Germinal center (tissue), 1 donor: ENCODE measurements at regions not wholly inside any gene's neighbourhood (a gene's known extent, or its start where the extent isn't known, plus 50 kb on each side); places are given as distances from the start of the nearest gene placed in this dataset.
"Not testable (repeated sequence)": the region's sequence is repeated elsewhere in the genome, so short reads cannot be mapped to it uniquely, and the experiment has no call there.

Experiments used
- DNase-seq: peaks from one replicate; pipeline ENCODE4 v3.0.0; 2012; ENCODE audit warnings: mixed read lengths, low spot score

DNA sequence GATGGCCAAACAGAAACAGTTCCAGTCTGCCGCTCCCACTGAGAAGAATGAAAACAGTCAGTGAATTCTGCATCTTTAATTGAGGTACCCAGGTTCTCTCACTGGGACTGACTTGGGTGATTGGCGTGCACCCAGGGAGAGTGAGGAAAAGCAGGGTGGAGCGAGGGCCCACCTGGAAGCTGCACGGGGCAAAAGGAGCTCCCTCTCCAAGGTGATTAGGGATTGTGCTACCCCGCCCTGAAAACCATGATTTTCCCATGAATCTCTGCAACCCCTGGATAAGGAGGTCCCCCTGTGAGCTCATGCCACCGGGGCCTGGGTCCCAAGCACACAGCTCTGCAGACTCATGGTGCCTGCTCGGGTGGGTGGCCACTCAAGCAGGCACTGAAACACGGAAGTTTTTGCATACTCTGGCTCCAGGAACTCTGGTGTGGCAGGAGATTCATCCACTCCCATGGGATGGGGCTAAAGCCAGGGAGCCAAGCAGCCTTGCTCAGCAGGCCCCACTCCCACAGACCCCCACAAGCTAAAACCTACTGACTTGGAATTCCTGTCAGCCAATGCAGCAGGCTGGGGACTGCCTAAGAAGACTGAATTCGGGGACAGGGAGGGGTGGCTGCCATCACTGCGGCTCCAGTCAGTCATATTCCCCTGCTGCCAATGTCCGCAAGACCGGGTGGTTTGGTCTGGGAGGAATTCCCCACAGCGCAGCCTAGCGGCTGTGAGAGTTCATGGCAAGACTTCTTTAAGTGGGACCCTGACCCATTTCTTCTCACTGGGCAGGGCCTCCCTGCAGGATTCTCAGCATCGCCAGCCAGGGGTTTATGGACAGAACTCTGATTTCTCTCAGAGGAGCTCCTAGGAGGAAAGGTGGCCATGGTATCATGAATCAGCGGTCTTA, 652.2 kb upstream of the RGMB start:
- no peak for DNase-seq

DNA sequence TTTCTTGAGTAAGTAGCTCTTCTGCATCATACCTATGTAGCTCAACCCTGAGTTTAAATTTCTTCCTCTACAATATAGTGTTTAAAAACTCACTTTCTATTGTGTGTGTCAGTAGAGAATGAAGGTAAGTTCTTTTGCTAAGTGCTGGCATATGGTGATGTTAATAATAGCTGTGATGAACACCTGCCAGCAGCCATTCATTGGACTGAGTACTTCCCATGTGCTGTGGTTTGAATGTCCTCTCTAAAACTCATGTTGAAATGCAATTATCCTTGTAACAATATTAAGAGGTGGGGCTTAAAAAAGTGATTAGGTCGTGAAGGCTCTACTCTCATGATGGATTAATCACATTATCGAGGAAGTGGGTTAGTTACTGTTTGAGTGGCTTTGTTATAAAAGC, 645.2 kb upstream of the RGMB start:
- no peak for DNase-seq

DNA sequence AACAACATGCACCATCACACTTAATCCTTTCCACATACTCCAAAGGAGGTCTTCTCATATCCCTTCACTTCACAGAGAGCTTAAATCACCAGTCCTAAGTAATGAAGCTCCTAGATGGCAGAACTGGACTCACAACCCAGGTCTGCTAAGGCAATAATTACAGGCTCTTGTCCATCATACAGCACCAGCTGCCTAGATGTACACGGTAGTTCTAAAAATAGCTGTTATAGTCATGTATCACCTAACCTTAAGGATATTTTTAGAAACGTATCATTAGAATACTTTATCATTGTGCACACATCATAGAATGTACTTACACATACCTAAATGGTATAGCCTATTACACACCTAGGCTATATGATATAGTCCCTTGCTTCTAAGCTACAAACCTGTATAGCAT, 644.6 kb upstream of the RGMB start:
- no peak for DNase-seq

GRCh38 chr5:98130261-98131035, 643.0 kb upstream of the RGMB start:
- DNase-seq = no peak

- DNase-seq = no peak
Measured at GRCh38 chr5:98144116-98144515, 629.3 kb upstream of the RGMB start.

GRCh38 chr5:98144710-98145109, 628.8 kb upstream of the RGMB start:
- no peak for DNase-seq

DNA sequence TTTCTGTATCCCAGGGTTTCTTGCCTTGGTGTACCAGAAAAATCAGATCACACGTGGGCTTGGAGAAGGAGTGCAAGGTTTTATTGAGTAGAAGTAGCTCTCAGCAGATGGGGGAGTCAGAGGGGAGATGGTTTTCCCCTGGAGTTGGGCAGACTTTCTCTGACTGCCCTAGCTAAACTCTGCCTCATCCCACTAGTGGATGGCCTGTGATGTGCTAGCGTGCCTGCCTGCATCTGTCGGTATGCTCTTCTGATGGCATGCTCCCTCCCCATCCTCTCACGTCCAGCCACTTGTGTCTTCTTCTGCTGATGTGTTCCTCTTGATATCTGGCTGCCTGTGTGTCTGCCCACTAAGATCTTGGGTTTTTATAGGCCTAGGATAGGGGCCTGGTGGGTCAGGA, 616.1 kb upstream of the RGMB start:
- DNase-seq = no peak

- no peak for DNase-seq
Measured at GRCh38 chr5:98158440-98158839, 615.0 kb upstream of the RGMB start.

- DNase-seq = no peak
Measured at GRCh38 chr5:98163796-98164493, 609.5 kb upstream of the RGMB start.

- no peak for DNase-seq
Measured at GRCh38 chr5:98168871-98169270, 604.6 kb upstream of the RGMB start.

DNA sequence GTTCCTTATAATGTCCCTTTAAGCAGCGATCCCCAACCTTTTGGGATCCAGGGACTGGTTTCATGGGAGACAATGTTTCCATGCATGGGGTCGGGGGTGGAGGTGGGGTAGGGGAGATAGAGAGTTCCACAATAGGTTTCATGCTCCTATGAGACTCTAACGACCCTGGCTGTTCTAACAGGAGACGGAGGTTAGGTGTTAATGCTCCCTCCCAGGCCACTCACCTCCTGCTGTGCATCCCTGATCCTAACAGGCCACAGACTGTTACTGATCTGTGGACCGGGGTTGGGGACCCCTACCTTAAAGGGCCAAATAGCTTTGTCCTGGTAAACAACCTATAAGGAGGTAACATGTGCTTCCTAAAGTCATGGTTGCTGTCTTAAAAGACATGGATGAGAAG, 602.5 kb upstream of the RGMB start:
- no peak for DNase-seq

GRCh38 chr5:98173334-98173733, 600.1 kb upstream of the RGMB start:
- no peak for DNase-seq

DNA sequence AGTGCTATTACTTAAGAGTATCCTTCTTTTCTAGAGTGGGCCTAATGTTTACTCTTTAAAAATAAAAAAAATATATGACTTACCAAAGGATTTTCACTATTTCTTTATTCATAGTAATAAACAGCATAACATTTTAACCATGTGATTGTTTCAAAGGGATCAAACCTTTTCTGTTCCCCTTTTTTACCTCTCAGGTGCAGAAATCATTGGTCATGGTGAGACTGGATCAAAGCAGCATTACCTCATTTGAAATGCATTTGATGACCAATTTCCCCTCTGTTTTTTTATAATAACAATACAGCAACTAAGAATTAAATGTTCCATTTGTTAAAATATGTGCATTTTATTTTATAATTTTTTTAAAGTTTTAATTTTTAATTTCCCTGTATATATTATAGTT, 598.0 kb upstream of the RGMB start:
- DNase-seq = no peak

- DNase-seq = no peak
Measured at GRCh38 chr5:98179791-98180755, 593.4 kb upstream of the RGMB start.

DNA sequence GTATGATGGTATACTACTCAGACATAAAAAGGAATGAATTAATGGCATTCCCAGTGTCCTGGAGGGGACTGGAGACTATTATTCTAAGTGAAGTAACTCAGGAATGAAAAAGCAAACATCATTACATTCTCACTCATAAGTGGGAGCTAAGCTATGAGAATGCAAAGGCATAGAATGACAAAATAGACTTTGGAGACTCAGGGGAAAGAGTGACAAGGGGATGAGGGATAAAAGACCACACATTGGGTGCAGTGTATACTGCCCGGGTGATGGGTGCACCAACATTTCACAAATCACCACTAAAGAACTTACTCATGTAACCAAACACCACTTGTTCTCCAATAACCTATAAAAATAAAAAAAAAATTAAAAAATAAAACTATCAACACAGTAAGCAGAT, 587.3 kb upstream of the RGMB start:
- no peak for DNase-seq

GRCh38 chr5:98187945-98188344, 585.5 kb upstream of the RGMB start:
- DNase-seq = no peak

GRCh38 chr5:98190344-98190743, 583.1 kb upstream of the RGMB start:
- DNase-seq = not testable (repeated sequence)

- no peak for DNase-seq
Measured at GRCh38 chr5:98193921-98194760, 579.3 kb upstream of the RGMB start.

DNA sequence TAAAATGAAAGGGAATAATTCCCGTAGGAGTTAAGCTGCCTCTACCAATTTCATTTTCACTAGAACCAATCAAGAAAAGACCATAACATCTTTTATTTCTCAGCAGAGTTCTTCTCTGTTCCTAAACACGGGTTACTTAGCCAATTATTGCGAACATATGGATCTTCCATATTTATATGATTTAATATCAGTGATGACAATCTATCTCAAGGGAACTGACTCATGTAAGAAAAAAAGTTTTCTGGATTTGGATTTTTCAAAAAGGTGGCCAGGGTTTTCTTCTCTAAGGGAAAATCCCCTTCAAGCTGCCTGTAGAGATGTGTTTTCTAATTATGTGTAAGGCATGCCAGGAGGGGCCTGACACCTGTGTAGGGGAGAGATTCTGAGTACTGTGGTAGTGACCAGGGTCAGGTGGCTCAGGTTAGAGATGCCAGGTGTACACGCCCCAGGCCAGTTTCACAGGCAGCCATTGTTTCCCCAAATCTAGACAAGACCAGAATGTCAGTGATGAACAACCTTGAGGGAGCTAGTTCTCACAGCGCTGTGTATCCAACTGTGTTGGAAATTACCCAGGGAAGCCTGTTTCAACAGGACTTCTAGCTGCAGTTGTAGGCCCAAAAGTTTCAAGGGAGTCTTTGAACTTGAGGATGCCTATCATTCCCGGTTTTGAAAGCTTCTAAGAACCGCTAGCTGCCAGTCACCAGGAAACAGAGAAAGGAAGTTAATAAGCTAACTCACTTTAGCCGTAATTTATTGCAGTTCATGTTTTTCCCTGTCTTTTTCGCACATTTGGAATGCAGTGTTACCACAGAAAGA, 572.5 kb upstream of the RGMB start:
- DNase-seq = no peak

- no peak for DNase-seq
Measured at GRCh38 chr5:98204798-98205197, 568.7 kb upstream of the RGMB start.
